NCI-H1105 (cell line): ENCODE measurements at regions not wholly inside any gene's neighbourhood (a gene's known extent, or its start where the extent isn't known, plus 50 kb on each side); places are given as distances from the start of the nearest gene placed in this dataset.
"Not testable (repeated sequence)": the region's sequence is repeated elsewhere in the genome, so short reads cannot be mapped to it uniquely, and the experiment has no call there.

Experiments
- DNase-seq: peaks from one replicate; lab custom pipeline; 2025; lab: John Stamatoyannopoulos, UW

DNA sequence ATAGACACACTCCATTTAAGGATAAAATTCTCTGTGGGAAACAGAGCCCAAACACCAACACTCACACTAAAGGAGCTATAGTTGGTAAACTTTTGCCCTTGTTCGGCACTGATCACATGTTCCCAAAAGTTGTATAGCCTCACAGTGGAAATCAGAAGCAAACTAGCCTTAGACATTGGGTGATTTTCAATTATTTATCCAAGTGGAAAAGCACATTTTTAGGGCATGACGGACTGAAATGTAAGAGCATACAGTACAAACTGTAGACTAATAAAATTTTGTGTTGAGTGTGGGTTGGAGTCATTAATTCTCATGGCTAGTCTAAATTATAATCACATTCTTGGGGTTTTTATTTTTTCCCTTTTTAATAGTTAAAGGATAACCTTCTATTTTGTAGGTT is 202.4 kb downstream of the MOXD1 start:
- no peak for DNase-seq

DNA sequence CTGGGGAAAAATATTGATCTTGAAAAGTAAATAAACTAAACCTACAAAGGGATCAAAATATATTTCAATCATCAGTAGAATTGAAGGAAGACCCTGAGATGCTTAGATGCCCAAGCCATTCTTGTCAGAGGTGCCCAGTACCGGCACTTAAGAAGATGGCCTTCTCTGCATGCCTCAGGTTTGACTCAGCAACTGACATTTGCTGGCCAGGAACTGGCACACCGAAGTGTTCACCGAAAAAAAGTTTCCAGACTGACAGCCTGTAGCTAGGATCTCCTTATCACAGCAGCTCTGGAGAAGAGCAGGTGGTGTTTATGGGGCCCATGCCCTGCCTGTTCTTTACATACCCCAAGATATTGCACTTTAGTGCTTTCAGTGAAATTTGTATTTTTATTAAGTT is 203.2 kb downstream of the MOXD1 start:
- no peak for DNase-seq

DNA sequence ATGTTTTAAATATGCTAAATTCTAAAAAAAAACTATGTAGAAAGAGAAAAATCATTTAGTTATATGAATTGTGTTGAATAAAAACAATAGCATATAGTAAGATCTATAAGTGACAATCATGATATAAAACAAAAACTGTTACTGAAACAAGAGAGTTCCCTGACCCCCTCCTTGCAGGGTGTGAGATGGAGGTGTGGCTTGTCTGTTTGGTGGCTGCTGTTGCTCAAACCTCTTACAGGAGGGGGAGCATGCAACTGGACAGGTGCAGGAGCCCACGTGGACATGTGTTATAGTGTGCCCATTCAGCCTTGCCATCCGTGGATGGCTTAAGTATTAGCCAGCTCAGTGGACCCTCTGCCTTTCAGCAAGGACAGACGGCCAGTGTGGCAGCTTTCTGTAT is 206.7 kb downstream of the MOXD1 start:
- DNase-seq: no peak

DNA sequence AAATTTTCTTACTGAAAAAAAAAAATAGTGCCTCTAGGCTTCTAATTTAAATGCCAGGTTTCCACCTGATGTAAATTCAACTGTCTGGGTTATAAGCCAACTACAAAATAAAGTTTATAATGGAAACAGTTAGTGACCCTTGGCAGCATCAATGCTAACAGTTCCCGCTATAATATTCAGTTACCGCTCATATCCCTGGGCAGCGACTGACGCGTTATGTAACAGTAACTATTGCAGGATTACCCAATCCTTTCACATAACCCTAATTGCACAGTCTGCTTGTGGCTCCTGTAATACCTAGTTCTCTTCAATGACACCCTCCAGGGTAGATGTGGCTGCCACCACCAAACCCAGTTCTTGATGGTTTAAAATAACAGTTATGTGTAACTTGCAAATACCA is 208.6 kb downstream of the MOXD1 start:
- DNase-seq: no peak

DNA sequence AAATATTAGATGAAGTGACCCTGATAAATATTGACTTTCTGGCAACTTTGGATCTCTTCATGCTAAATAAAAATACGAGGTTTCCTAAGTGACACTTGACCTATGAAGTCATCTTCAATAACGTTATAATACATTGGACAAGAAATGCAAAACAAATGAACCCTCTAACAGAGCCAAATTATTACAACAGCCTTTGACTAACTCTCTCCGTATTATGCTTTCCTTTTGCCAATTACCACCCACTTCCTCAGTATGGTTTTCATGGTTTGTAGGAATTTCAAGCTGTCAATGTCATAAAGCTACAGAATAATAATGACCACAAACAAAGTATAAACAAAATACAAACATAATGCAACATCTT is 210.5 kb downstream of the MOXD1 start:
- DNase-seq: no peak

DNA sequence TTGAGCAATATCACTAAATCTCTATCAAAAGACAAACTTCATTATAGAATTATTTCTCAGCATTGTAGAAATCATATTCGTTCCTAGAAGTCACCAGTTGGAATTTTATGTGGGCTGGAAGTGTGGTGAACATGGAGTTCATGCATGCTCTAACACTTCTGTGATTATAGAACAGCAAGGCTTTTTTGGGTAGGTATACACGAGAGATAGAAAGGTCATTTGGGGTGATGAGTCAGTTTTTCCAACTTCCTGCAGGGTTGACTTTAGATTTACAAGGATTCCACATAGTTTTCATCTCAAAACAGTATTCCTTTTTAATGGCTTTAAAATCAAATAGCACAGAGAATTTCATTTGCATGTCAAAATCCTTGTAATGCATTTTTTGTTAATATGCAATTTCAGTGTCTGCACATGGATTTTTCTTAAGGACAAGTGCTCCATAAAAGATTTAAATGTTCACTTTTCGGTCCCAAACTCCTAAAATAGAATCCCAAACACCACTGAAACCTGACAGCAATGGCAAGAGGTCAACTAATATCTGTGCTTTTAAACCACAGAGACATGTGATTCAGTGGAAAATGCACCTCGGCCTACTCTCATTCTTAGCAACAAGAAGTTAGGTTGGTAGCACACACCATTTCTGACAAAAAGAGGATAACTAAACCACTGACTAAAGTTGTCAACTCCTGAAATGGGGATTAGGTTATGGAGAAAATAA is 211.0 kb downstream of the MOXD1 start:
- no peak for DNase-seq

DNA sequence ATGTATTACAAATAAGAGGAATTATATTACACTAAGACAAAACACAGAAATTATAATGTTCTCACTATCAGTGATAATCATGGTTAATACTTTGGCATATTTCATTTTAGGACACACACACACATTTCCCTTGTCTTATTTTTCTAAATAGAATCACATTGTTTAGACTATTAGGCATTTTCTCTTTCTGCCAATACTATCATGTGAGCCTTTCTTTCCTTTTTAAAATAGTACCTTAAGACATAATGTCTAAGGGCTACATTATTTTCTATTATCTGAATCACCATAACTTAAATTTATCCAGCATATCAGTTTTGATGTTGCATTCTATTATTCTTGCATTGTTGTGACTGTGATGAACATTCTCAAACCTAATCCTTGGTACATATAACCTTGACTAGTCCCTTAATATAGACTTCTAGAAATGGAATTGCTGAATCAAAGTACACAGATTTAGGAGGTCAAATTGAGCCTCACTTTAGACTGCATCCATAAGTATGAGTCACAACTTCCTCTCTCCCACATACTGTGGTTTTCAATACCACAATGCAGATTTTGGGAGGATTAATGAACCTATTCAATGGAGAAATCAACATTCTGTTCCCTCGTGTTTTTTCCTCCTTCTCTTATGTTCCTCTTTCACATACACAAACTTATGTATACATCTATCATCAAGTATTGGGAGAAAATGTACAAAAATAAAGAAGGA is 212.6 kb downstream of the MOXD1 start:
- no peak for DNase-seq

DNA sequence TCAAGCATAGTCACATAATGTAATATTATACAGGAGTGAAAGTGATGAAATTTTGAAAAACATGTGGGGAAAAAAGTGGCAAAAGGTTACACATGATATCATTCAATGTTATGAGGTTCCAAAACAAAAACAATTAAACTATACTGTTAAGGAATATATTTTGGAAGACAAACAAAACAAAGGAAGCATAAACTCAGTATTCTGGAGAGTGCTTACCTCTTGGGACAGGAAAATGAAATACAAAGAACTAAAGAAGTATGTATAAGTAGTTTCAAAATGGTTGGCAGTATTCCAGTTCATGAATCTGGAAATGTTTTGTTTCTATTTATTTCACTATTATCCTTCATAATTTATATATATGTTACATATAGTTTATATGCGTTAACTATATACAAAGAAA is 213.5 kb downstream of the MOXD1 start:
- DNase-seq: no peak

DNA sequence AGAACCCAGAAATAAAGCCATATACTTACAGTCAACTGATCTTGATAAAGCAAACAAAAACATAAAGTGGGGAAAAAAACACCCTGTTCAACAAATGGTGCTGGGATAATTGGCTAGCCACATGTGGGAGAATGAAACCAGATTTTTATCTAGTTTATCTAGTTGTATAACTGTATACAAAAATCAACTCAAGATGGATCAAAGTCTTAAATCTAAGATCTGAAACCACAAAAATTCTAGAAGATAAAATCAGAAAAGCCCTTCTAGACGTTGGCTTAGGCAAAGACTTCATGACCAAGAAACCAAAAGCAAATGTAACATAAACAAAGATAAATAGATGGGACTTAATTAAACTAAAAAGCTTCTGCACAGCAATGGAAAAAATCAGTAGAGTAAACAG is 216.3 kb downstream of the MOXD1 start:
- DNase-seq: not testable (repeated sequence)

DNA sequence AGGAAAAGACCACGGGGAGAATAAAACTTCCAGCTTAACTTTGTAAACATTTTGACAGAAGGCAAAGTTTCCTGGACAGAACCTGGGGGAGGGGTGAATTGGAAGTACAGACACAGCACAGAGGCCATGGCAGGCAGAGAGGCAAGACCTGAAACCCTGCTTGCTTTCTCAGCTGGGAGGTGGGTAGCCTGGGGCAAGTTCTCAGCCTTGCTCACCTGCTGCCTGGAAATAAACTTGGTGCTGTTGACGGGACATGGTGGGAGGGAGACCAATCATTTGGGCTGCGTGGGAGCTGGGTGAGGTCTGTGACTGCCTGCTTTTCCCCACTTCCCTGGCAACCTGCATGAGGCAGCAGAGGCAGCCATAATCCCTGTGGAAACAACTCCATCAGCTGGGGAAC is 221.3 kb downstream of the MOXD1 start:
- no peak for DNase-seq

DNA sequence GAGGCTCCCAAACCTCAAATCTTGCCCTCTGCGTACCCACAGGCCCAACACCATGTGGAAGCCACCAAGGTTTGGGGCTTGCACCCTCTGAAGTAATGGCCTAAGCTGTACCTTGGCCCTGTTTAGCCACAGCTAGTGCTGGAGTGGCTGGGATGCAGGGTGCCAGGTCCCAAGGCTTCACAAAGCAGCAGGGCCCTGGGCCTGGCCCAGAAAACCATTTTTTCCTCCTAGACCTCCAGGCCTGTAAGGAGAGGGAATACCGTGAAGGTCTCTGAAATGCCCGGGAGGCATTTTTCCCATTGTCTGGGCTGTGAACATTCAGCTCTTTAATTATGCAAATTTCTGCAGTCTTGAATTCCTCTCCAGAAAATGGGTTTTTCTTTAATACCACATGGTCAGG is 223.7 kb upstream of the CCN2 start:
- DNase-seq: no peak

DNA sequence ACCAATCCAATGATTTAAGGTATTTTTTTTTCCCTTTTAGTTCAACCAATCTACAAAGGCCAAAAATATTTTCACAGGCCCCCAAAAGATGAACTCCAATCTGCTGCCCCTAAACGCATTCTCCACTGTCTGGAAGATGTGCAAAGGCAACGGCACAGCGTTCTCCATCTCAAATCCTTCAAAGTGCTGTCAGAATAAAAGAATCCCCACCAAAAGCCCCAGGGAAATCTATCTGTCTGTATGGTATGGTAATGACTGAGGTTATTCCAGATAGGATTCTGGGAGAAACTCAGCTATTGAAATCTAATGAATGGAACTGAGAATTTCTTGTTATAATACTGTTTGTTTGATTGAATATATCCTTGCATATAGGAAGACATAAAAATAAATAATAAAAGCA is 217.8 kb upstream of the CCN2 start:
- no peak for DNase-seq

DNA sequence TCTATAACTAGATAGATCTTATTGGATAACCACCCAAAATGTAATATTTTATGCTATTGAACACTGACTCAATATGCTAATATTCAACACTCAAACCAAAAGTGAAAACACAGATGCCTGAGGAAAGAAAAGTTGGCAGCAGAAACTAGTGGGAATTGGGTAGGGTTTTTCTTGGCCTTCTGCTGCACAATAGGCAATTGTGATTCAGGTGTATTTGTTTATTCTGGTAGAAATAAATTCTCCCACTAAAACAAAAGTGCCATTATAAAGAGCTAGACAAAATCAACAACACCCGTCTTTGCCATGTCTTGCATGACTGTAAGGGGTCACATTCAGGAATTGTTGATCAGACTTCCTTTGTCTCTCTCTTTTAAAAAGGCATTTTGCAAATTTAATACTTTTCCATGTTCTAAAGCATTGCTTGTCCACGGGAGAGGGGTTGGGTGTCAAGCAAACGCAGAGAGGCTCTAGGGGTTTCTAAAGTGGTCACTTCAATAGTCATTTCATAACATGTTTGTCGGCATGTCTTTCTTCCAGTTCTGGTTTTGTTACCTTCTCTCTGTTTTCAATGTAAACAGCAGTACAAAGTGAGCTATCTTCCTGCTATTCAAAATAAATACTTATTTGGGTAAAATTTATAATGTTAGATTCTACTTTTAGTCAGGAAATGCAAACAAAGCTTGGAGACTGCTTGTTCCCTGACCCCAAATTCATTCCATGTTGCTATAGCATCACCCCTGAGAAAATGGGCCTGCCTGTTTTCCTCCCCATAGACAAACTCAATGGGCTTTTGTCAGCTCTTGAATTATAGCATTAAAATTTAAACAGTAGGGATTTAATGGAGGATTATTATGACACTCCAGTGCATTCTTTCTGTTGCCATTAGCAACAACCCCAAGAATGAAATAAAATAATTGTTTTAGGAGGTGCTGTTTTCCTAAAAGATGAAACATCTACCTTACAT is 217.0 kb upstream of the CCN2 start:
- DNase-seq: no peak

DNA sequence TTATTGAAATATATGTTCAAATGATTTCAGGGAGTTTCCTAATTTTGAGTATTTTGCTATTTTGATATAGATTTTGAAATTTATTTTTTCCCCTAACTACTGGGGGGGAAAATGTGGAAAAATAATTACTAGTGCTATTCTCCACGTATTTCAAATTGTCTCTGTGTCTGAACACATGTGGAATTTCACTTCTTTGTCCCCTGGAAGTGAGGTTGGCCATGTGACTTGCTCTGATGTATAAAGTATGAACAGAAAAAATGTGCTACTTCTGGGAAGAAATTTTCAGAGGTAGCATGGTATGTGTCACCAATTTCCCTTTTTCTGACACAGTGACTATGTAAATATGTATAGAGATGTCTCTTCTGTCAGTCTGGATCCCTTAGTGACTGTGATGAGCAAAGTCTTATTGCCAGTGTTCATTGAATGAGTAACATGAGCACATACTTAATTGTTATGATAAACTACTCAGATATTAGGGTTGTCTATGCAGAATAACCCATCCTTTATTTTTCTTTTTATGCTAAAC is 215.4 kb upstream of the CCN2 start:
- DNase-seq: no peak

DNA sequence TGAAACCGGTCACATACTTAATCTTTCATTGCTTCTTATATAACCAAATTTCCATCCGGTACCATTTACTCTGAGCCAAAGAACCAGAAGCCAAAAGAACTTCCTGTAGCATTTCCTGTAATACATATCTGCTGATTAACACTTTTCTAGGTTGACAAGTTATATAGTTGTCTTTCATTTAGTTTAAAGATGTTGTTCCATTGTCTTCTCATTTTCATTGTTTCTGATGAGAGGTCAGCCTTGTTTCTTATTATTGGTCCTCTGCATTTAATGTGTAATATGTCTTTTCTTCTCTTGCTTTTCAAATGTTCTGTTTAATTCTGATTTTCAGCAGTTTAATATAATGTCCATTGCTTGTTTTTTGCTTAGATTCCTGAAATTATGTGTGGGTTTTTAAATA is 214.5 kb upstream of the CCN2 start:
- DNase-seq: no peak

DNA sequence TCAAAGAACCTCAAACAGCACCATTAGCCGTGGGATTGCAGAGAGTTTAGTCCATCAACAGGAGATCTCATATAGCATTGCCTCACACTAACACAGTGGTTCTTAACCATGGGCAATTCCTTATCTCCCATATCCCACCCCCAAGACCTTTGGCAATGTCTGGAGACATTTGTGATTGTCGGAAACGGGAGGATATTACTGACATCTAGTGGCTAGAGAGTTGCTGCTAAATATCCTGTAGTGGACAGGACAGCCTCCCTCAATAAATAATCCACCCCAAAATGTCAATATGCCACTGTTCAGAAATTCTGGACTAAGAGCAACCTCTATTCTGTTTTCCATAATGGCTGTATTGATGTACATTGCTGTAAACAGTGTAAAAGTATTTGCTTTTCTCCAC is 210.1 kb upstream of the CCN2 start:
- DNase-seq: no peak

DNA sequence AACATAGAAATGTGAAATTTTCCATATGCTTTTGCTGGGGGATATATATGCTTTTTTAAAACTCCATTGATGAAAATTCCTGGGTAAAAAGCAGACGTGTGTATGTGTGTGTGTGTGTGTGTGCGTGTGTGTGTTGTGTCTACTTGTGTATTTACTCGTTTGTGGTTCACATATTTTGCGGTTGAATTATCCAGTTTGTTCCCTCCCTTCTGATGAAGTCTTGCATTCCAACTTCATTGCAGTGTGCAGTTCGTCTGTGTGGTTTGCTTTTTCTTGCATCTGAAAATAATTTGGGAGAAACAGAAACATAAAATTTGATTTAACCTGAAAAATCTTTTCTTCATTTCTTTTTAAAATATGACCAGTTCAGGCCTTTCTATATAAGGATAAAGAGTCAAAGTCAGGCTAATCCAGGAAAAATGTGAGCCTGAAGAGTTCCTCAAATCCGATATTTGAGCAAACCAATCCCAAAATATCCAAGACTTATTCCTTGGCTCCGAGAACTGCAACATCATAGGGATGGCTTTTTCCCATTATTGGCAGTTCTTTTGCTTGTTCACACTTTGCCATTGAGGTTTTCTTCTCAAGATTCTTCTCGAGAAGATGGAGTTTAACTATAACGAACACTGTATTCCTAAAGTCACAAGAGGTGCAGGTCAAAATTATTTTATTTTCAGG is 202.2 kb upstream of the CCN2 start:
- no peak for DNase-seq

DNA sequence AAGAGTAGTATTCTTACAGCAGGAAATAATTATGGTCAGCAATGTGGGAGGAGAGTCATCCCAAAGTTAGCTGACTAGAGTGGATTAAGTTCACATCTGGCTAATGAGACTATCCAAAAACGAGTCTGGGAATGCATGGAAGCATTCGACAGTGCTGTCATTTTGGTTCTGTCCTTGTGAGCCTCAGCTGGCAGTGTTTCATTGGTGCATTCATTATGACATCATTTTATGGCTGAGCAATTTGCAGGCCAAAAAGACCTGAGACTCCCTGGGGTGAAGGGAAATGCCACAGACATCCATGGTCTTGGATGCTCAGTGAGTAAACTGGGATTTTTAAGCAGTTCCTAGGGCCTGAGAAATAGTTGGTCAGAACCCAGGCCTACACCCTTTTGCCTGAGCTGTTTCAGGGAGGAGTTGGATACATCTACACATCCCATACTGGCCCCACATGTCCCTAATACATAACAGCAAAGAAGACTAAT is 196.4 kb upstream of the CCN2 start:
- DNase-seq: no peak

DNA sequence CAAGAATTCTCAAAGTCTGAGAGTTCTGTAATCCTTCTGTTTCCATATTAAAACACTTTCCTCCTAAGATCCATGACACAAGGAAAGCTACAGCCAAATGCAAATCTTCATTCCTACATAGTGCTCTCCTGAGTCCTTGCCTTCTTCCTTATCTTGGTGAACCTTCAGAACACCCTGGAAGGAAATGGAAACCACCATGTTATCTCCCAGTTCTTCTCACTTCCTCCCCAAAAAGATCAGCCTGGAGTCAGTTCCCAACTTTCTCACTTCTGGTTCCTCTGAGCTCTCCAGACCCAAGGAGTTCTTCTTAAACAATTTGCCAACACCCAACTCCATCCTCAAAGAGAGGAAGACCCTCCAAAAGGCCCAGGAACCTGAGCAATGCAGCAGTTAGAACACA is 193.3 kb upstream of the CCN2 start:
- DNase-seq: no peak

DNA sequence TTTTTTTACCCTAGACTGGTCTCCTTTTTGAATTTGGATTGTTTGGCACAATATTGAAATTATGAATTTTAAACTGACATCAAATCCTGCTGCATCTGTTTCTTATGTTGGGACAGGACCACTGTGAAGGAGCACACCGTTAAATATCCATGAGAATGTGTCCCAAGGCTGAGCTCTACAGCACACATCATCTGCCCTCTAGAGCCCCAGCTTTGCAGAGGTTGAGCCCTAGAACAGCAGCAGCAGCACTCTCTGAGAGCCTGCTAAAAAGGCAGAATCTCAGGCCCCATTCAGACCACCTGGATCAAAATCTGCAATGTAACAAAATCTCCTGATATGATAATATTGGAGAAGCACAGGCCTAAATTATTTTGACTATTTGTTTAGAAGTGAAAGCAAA is 192.1 kb upstream of the CCN2 start:
- no peak for DNase-seq

DNA sequence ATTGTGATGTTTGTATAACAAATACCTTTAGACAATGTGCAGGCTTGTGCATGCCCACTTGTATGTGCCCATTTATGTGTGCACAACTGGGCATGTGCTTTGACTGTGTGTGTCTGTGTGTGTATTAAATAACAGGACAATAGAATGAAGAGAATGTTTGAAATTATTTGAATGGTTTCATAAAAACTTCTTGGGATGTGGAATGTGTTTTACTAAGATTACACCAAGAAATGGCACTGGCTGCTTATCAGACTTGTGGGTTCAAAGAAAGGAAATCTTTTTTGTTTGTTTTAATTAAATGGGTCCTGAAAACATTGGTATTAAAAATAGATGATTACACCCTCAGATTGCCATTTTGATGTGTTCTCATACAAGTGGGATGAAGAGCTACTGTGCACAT is 191.6 kb upstream of the CCN2 start:
- no peak for DNase-seq

DNA sequence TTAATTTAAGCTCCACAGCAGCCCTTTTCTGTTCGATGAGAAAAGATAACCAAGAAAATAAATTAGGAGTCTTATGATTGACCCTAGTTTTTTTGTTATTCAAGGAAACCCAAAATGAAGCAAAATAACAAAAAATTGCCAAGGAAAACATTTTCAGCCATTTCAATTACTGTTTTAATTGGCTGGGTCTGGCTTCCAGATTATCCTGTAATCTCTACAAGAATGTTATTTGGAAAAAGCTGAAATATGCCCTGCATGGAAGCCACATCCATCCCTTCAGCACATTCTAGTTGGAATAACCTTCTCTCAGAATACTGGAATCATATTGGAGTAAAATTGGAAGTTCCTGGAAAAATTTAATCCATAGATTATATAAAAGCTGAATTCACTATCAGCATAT is 191.1 kb upstream of the CCN2 start:
- DNase-seq: no peak
